Activated gamma-delta T cell treated with anti-CD3 and anti-CD28 coated beads, Interleukin-2, amount 50 U/mL, for 16 hours (primary cell): ENCODE measurements at regions not wholly inside any gene's neighbourhood (a gene's known extent, or its start where the extent isn't known, plus 50 kb on each side); places are given as distances from the start of the nearest gene placed in this dataset.
"Not testable (repeated sequence)": the region's sequence is repeated elsewhere in the genome, so short reads cannot be mapped to it uniquely, and the experiment has no call there.

Experiments
- DNase-seq: peaks from one replicate; pipeline ENCODE4 v3.0.0-alpha.2; 2020; ENCODE audit warnings: low read depth

- DNase-seq = no peak
These were observed 876.8 kb downstream of the RPS29 start for GRCh38 chr14:48709277-48709785.

GRCh38 chr14:48704639-48705038 is 881.5 kb downstream of the RPS29 start:
- no peak for DNase-seq

DNA sequence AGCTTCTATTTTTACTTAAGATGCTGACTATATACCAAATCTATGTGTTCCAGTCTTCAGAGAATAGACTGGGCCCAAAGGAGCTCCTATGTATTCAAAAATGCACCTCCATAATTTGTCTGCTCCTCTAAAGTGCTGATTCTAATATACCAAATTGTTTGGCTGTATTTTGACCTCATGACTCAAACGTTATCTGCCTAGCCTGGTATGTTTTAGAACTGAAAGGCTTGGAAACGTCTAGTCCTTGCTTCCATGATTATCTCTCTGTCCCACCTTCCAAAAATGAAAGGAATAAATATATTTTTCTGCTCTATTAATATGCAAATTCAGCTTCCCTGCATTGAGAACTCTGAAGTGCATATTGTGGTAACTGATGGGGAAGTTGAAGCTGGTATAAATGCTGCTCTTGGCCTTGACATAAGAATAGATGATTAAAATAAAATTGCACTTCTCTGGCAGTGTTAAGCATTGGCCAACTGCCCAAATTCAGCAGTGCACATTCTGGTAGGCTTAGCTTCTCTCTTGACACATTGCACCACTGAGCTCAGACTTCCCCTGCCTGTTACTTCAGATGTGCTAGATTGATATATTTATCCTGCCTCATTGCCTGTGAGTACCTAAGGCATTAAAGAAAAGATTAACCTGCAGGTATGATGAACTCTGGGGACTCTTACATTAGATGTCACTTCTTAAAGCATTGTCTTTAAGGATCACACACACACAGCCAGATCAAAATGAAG is 882.3 kb downstream of the RPS29 start:
- DNase-seq = no peak

GRCh38 chr14:48697362-48697761 is 888.8 kb downstream of the RPS29 start:
- not testable (repeated sequence) for DNase-seq

DNA sequence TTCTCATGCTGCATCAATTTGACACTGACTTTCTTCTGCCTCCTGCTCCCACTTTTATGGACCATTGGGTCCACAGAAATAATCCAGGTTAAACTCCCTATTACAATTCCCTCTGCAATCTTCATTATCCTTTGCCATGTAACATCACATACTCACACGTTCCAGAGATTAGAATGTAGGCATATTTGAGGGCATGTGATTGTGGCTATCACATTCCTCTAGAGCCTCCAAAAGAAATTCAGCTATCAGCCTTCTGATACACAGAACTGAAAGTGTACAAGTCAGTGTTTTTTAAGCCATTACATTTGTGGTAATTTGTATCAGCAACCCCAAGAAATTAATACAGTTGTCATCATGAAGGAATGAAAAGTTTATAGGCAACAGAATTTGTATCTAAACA is 892.4 kb downstream of the RPS29 start:
- DNase-seq = no peak

DNA sequence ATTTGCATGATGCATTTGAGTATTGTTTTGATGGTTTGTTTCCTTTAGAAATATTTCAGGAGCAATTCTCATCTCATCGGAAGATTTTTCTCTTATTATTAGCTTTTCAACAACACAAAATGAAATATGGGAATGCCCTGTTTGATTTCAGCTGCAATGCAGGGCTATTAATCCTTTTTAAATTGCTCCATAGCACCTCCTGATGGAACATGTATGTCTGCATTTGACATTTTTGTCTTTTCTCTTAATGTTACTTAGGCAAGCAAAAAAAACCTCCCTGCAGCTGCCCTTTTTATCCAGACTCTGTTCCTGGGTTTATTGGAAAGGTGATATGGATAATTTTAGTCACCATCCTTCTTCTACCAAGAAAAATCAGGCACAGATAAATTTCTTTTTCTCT is 895.8 kb downstream of the RPS29 start:
- DNase-seq = no peak

DNA sequence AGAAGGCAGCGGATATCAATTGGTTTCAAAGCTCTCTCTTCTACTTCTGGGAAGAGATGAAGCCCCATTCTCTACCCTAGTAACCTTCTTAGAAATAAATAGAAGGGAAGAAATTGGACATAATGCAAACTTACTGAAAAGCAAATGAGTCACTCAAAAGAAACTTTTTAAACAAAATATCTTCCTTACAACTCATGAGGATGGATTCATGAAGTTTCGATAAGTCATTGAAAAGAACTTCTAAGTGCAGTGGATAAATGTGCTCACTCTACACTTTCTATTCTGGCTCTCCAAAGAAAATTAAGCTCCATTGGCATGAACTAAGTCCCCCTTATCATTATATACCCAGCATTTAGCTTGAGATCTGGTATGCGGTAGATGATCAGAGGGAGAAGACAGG is 899.5 kb downstream of the RPS29 start:
- DNase-seq = no peak

DNA sequence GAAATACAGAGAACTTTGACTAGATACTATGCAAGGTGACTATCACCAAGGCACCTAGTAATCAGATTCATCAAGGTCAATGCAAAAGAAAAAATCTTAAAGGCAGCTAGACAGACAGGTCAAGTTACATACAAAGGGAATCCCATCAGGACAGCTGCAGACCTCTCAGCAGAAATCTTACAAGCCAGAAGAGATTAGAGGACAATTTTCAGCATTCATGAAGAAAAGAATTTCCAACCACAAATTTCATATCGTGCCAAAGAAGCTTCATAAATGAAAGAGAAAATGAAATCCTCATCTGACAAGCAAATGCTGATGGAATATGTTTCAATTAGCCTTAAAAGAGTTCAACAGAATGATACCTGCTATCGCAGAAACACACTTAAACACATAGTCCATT is 913.7 kb downstream of the RPS29 start:
- DNase-seq = no peak

GRCh38 chr14:48670939-48671338 is 915.2 kb downstream of the RPS29 start:
- no peak for DNase-seq

DNA sequence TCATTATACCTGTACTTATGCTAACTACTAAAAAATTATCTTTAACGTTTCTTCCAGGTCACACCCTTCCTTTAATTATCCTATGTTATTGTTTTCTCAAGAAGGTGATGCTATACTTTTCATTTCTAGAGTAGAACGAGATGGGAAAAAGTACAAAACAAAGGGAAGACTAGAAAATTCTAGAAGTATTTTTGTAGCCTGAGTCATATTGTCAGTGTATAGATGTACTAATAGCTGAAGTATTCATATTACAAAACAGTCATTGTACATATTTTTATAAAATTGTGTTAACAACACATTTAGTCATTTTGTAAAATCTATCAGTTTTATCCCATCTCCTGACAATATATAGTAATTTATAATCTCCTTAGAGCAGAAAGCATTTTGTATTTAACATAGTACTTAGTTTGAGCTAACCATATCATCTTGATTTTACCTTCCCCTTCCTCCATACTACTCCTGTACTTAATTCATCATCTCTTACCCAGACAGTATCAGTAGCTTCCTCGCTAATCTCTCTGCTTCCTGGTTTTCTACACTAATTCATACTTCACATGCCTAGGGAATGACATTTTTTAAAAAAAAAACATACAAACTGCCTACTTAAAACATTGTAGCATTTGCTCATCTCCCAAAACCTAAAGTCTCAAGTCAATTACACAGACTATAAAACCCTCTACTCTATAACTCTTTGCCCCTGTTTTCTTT is 920.9 kb downstream of the RPS29 start:
- no peak for DNase-seq

DNA sequence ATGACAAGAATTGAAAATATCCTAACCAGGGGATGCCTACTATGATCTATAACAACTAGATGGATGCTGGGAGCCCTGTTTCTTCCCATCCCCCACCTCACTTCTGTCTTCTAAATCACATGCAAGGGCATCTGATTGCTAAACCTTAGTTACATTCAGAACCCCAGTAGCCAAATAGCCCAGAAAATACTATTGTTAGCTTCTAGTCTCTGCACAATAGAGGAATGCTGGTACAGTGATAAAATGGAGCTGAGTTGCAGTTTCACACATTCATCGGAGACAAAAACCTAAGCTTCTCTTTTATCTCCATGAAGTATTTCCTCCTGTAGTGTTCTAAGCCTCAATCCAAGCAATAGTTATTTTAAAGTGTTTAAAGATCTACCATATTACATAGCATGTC is 942.9 kb downstream of the RPS29 start:
- DNase-seq = no peak

DNA sequence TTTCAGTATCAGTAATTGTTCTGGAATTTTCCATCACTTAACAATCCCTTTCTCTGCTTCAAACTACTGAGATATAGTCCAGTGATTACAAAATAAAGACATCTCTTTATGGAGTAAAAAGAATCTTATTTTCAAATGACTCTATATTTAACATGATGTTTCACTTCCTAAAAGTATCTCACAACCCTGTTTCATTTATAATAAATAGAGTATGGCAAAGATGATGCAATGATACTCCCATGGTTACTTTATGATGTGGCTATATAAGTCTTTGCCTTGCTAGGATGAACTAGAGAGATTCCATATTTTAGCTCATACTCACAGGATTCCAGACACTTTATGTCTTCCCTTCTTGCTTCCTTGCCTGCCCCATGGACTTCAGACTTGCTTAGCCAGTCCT is 953.5 kb upstream of the MDGA2 start:
- no peak for DNase-seq

GRCh38 chr14:48622980-48623379 is 947.6 kb upstream of the MDGA2 start:
- DNase-seq = no peak

GRCh38 chr14:48618057-48618456 is 942.7 kb upstream of the MDGA2 start:
- DNase-seq = no peak

- no peak for DNase-seq
These were observed 941.5 kb upstream of the MDGA2 start for GRCh38 chr14:48616931-48617330.

DNA sequence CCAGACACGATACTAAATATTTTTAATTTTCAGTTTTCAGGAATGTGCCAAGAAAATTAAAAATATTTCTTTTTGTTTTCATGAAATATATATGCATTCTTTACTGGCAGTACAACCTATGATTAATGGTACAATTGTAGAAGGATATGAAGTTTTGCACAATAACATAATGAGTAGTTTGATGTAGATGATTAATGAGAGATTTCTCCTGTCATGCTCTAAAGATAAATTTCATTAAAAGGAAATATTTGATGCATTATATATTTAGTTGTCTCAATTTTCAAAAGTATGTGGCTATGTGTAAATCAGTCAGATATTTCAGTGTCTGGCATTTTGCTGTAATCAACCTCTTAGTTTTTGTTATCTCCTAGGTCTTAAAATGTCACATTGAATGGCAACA is 940.2 kb upstream of the MDGA2 start:
- no peak for DNase-seq

GRCh38 chr14:48614003-48614402 is 938.6 kb upstream of the MDGA2 start:
- no peak for DNase-seq

DNA sequence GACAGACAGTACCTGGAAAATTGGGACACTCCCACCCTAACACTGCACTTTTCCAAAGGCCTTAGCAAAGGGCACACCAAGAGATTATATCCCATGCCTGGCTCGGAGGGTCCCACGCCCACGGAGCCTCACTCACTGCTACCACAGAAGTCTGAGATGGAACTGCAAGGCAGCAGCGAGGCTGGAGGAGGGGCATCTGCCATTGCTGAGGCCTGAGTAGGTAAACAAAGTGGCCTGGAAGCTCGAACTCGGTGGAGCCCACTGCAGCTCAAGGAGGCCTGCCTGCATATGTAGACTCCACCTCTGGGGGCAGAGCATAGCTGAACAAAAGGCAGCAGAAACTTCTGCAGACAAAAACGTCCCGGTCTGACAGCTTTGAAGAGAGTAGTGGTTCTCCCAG is 931.6 kb upstream of the MDGA2 start:
- not testable (repeated sequence) for DNase-seq

GRCh38 chr14:48598458-48598857 is 923.1 kb upstream of the MDGA2 start:
- no peak for DNase-seq

GRCh38 chr14:48586099-48586498 is 910.7 kb upstream of the MDGA2 start:
- DNase-seq = no peak

GRCh38 chr14:48584031-48584430 is 908.6 kb upstream of the MDGA2 start:
- DNase-seq = no peak

GRCh38 chr14:48582938-48583337 is 907.5 kb upstream of the MDGA2 start:
- no peak for DNase-seq

DNA sequence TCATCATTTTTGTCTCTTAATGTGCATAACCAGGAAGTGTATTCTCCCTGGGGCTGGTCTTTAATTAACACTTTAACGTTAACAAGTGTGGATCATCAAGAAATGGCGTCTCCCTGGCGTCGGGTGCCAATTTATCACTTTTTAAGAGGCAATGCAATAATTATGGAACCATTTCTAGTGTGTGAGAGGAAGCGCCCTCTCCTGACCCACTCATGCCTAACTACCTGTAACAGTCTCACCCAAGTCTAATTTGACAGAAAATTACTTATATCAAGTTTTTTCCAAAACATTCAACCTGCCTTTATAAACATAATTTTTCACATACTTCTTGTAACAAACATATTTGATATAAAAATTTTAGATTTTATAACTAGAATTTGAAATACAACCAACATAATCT is 905.3 kb upstream of the MDGA2 start:
- no peak for DNase-seq

DNA sequence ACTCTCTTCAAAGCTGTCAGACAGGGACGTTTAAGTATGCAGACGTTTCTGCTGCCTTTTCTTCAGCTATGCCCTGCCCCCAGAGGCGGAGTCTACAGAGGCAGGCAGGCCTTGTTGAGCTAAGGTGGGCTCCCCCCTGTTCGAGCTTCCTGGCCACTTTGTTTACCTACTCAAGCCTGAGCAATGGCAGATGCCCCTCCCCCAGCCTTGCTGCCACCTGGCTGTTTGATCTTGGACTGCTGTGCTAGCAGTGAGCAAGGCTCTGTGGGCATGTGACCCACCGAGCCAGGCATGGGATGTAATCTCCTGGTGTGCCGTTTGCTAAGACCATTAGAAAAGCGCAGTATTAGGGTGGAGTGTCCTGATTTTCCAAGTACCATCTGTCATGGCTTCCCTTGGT is 900.4 kb upstream of the MDGA2 start:
- no peak for DNase-seq
